Choroid plexus epithelial cell (primary cell): ENCODE measurements at regions not wholly inside any gene's neighbourhood (a gene's known extent, or its start where the extent isn't known, plus 50 kb on each side); places are given as distances from the start of the nearest gene placed in this dataset.

Source experiments
- DNase-seq: peaks from one replicate; pipeline ENCODE4 v3.0.0-alpha.2; 2010; ENCODE audit warnings: low read depth
- H3K4me3 ChIP-seq: 2 replicates; pipeline ENCODE4 v1.5.1; 2011; ENCODE audit warnings: low read depth, mild to moderate bottlenecking, control low read depth, low read length, moderate library complexity
- TF ChIP-seq, protein P1 (sequence below): conservative IDR thresholded peaks from 2 replicates; pipeline ENCODE4 v1.5.1; 2011; ENCODE audit warnings: low read depth, mild to moderate bottlenecking, control low read depth, inconsistent platforms, low read length, moderate library complexity

GRCh38 chr4:82181789-82182188 is 192.0 kb downstream of the HNRNPD start:
- TF ChIP-seq, protein P1, sequence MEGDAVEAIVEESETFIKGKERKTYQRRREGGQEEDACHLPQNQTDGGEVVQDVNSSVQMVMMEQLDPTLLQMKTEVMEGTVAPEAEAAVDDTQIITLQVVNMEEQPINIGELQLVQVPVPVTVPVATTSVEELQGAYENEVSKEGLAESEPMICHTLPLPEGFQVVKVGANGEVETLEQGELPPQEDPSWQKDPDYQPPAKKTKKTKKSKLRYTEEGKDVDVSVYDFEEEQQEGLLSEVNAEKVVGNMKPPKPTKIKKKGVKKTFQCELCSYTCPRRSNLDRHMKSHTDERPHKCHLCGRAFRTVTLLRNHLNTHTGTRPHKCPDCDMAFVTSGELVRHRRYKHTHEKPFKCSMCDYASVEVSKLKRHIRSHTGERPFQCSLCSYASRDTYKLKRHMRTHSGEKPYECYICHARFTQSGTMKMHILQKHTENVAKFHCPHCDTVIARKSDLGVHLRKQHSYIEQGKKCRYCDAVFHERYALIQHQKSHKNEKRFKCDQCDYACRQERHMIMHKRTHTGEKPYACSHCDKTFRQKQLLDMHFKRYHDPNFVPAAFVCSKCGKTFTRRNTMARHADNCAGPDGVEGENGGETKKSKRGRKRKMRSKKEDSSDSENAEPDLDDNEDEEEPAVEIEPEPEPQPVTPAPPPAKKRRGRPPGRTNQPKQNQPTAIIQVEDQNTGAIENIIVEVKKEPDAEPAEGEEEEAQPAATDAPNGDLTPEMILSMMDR = no peak
- DNase-seq = no peak
- no peak overlapping the region for H3K4me3 ChIP-seq

- H3K4me3 ChIP-seq = no peak overlapping the region
- TF ChIP-seq, protein P1 = no peak
- DNase-seq = no peak
These were observed 201.6 kb downstream of the HNRNPD start for GRCh38 chr4:82172186-82172585.

- TF ChIP-seq, protein P1 = no peak
- H3K4me3 ChIP-seq = no peak overlapping the region
- DNase-seq = no peak
These were observed 202.1 kb downstream of the HNRNPD start for GRCh38 chr4:82171531-82172155.

GRCh38 chr4:82149750-82150149 is 224.0 kb downstream of the HNRNPD start:
- no peak for DNase-seq
- TF ChIP-seq, protein P1 = no peak
- H3K4me3 ChIP-seq = no peak overlapping the region

DNA sequence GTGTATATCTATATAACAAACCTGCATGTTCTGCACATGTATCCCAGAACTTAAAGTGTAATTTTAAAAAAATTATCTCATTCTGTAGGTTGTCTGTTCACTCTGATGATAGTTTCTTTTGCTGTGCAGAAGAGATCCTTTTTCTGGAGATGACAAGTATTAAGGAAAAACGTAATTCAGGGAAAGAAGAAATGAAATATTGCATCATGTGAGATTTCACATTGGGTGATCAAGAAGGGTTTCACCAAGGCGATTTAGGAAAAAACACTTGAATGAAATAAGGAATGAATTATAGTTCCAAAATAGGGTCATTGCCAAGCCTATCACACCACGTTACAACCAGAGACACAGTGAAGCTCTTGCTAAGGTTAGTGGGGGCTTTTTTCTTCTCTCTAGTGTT is 227.9 kb downstream of the HNRNPD start:
- H3K4me3 ChIP-seq = no peak overlapping the region
- TF ChIP-seq, protein P1 = no peak
- no peak for DNase-seq

DNA sequence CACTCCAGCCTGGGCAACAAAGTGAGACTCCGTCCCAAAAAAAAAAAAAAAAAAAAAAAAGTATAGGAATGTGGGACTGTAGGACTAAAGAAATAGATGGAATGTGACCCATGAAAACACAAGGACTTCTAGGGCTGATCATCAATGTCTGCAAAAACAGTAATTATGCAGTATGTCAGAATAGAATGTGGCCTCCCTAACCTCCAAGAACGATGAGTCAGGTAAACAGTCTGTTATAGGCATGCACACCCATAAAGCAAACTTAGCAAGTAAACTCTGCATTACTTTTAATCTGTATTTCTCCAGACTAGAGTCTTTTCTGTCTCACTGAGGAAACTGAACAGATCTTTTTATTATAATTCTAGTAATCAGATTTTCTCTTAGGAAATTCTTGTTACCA is 233.4 kb downstream of the HNRNPD start:
- TF ChIP-seq, protein P1 = no peak
- no peak overlapping the region for H3K4me3 ChIP-seq
- no peak for DNase-seq

DNA sequence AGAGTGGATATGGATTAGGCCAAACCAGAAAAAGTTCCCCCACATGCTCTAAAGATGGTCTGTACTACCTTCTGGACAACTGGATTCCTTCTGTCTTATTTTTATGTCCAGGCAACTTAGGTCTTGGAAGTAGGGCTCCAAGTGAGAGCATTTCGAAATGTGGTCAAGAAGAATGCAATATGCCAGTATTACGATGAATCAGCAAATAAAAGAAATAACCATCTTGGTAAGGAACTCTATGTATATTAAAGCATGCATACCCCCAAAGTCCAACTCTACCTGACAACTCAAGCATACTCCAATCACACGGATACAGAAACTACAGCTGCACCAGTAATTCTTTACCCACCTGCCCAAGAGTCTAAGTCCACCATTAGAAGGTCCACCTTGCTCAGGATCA is 234.5 kb downstream of the HNRNPD start:
- TF ChIP-seq, protein P1 = no peak
- DNase-seq = no peak

More for the DNA sequence above, 234.5 kb downstream of the HNRNPD start:
- H3K4me3 ChIP-seq = no peak overlapping the region
